PC-9 (cell line): ENCODE measurements at regions not wholly inside any gene's neighbourhood (a gene's known extent, or its start where the extent isn't known, plus 50 kb on each side); places are given as distances from the start of the nearest gene placed in this dataset.

Experiments
- CTCF ChIP-seq: fragments of 200-600 bp; sonication (generic); conservative IDR thresholded peaks from 2 replicates; pipeline ENCODE4 v1.6.1; 2017; ENCODE audit warnings: mixed run types, antibody characterized with exemption, mild to moderate bottlenecking, moderate library complexity
- EZH2 ChIP-seq: fragments of 200-600 bp; sonication (generic); IDR thresholded peaks from 2 replicates; pipeline ENCODE4 v1.8.0; 2017; ENCODE audit warnings: antibody characterized with exemption, low read depth

- TF ChIP-seq CTCF, result no peak
- TF ChIP-seq EZH2, result no peak
These were observed 186.5 kb upstream of the SH3BP4 start for GRCh38 chr2:234765279-234765678.
